Nephron progenitor cell (in vitro differentiated cells): ENCODE measurements at regions not wholly inside any gene's neighbourhood (a gene's known extent, or its start where the extent isn't known, plus 50 kb on each side); places are given as distances from the start of the nearest gene placed in this dataset.

ENCODE experiments used
- DNase-seq: peaks from one replicate; pipeline ENCODE4 v3.0.0; 2021
- H3K27ac Mint-ChIP-seq: 2 replicates; pipeline ENCODE4 v1.8.0; 2021; ENCODE audit warnings: mild to moderate bottlenecking, moderate library complexity, mixed read lengths
- H3K27me3 Mint-ChIP-seq: 2 replicates; pipeline ENCODE4 v1.8.0; 2021; ENCODE audit warnings: mild to moderate bottlenecking, low read depth, mixed read lengths; ENCODE audit not compliant: poor library complexity
- H3K36me3 Mint-ChIP-seq: 2 replicates; pipeline ENCODE4 v1.8.0; 2021; ENCODE audit warnings: low read depth, mixed read lengths
- H3K4me1 Mint-ChIP-seq: 2 replicates; pipeline ENCODE4 v1.8.0; 2021; ENCODE audit warnings: mixed read lengths
- H3K4me3 Mint-ChIP-seq: 2 replicates; pipeline ENCODE4 v1.8.0; 2021; ENCODE audit warnings: mild to moderate bottlenecking, moderate library complexity, mixed read lengths
- H3K9me3 Mint-ChIP-seq: 2 replicates; pipeline ENCODE4 v1.8.0; 2021; ENCODE audit warnings: mild to moderate bottlenecking, moderate library complexity, mixed read lengths
- CTCF ChIP-seq: fragments of 200-600 bp; sonication (generic); IDR thresholded peaks from 2 replicates; pipeline ENCODE4 v1.5.0; 2021; ENCODE audit warnings: antibody characterized with exemption

GRCh38 chr2:163505281-163505680 lies 230.5 kb downstream of the FIGN start:
- no peak overlapping the region for H3K27ac Mint-ChIP-seq

GRCh38 chr2:163493359-163494298 lies 242.2 kb downstream of the FIGN start:
- no peak for DNase-seq
- Mint-ChIP-seq H3K9me3 (peaks cover 3% of the 10 kb centered on the region), H3K4me3 (no peak overlapping the region), H3K4me1 (peaks cover 10% of the 10 kb centered on the region), H3K27ac (no peak overlapping the region), H3K27me3 (no peaks in the 10 kb centered on the region), H3K36me3 (no peaks in the 10 kb centered on the region)
- TF ChIP-seq CTCF, result no peak

More at GRCh38 chr2:163505281-163505680, 230.5 kb downstream of the FIGN start:
- no peak for DNase-seq
- Mint-ChIP-seq H3K36me3 (no peaks in the 10 kb centered on the region), H3K4me3 (no peak overlapping the region), H3K9me3 (peaks cover 11% of the 10 kb centered on the region), H3K4me1 (no peaks in the 10 kb centered on the region), H3K27me3 (peaks cover 3% of the 10 kb centered on the region)
- no peak for TF ChIP-seq CTCF

- no peaks in the 10 kb centered on the region for H3K36me3 Mint-ChIP-seq
- H3K27me3 Mint-ChIP-seq, result no peaks in the 10 kb centered on the region
- DNase-seq, result no peak
- TF ChIP-seq CTCF, result no peak
- H3K4me3 Mint-ChIP-seq, result no peak overlapping the region
- no peak overlapping the region for H3K27ac Mint-ChIP-seq
- H3K9me3 Mint-ChIP-seq, result no peaks in the 10 kb centered on the region
- peaks cover 10% of the 10 kb centered on the region for H3K4me1 Mint-ChIP-seq
These were observed 244.0 kb downstream of the FIGN start for GRCh38 chr2:163491850-163492249.

GRCh38 chr2:163490281-163490680 lies 245.5 kb downstream of the FIGN start:
- no peaks in the 10 kb centered on the region for H3K36me3 Mint-ChIP-seq
- no peaks in the 10 kb centered on the region for H3K9me3 Mint-ChIP-seq
- H3K27ac Mint-ChIP-seq, result no peak overlapping the region
- TF ChIP-seq CTCF, result no peak
- H3K27me3 Mint-ChIP-seq, result no peaks in the 10 kb centered on the region
- H3K4me3 Mint-ChIP-seq, result no peak overlapping the region
- no peak for DNase-seq
- peaks cover 10% of the 10 kb centered on the region for H3K4me1 Mint-ChIP-seq

- Mint-ChIP-seq H3K4me3 (no peak overlapping the region), H3K27ac (no peak overlapping the region), H3K36me3 (no peaks in the 10 kb centered on the region), H3K9me3 (peaks cover 10% of the 10 kb centered on the region), H3K27me3 (peaks cover 4% of the 10 kb centered on the region), H3K4me1 (no peaks in the 10 kb centered on the region)
- no peak for DNase-seq
- no peak for TF ChIP-seq CTCF
These were observed 254.3 kb downstream of the FIGN start for GRCh38 chr2:163481515-163481914.

GRCh38 chr2:163479599-163479998 lies 256.2 kb downstream of the FIGN start:
- Mint-ChIP-seq H3K36me3 (no peaks in the 10 kb centered on the region), H3K9me3 (peaks cover 10% of the 10 kb centered on the region), H3K27me3 (peaks cover 4% of the 10 kb centered on the region), H3K4me1 (no peaks in the 10 kb centered on the region), H3K27ac (no peak overlapping the region), H3K4me3 (no peak overlapping the region)
- no peak for TF ChIP-seq CTCF
- DNase-seq, result no peak
